HCT116 (cell line): ENCODE measurements at regions not wholly inside any gene's neighbourhood (a gene's known extent, or its start where the extent isn't known, plus 50 kb on each side); places are given as distances from the start of the nearest gene placed in this dataset.

Experiments used
- ATAC-seq: fragments of 200-7000 bp; cut with Tn5 transposase; 2 replicates; pipeline ENCODE4 v1.9.1; 2020; ENCODE audit warnings: mild to moderate bottlenecking, moderate library complexity
- BruUV-seq: library from RNA; stranded (reverse); fragments of 400-500 nt; replicated peaks from 2 replicates; lab custom pipeline; 2021; lab: Mats Ljungman, UMichigan
- CTCF ChIA-PET: fragments of 300-600 bp; sonication (Branson Sonifier 250); formaldehyde crosslinking; loops from one replicate; lab custom pipeline; 2021; ENCODE audit warnings: antibody characterized with exemption; lab: Charles Lee
- POLR2A ChIA-PET: fragments of 300-600, 350-600 bp; sonication (Branson Sonifier 250); formaldehyde crosslinking; loops from one replicate; lab custom pipeline; 2021; ENCODE audit warnings: antibody characterized with exemption; lab: Charles Lee
- RAD21 ChIA-PET, 2 experiments: fragments of 300-600 bp; sonication (Branson Sonifier 250); formaldehyde crosslinking; loops; one replicate each; lab custom pipeline; 2023; ENCODE audit warnings: low total read pairs in 2 of 2; ENCODE audit not compliant: uncharacterized antibody in 2 of 2, unreplicated experiment in 2 of 2, low non-redundant PET in 1 of 2; lab: Charles Lee
- DNase-seq: peaks from one replicate; pipeline ENCODE4 v3.0.0-alpha.2; 2010; ENCODE audit warnings: low read depth, low spot score
- H2AFZ ChIP-seq: fragments of 200-600 bp; shearing (Covaris generic), sonication (generic); 2 replicates; pipeline ENCODE4 v1.6.1; 2017; ENCODE audit warnings: low read depth, mixed run types, mixed read lengths, antibody characterized with exemption, low read length; ENCODE audit not compliant: poor library complexity, severe bottlenecking
- H3K27ac ChIP-seq: 2 replicates; pipeline ENCODE4 v1.5.1; 2012; ENCODE audit warnings: low read depth, low read length
- H3K27me3 ChIP-seq: fragments of 200-600 bp; sonication (generic); 2 replicates; pipeline ENCODE4 v1.6.1; 2016; ENCODE audit warnings: mixed run types, low read length, mixed read lengths; ENCODE audit not compliant: insufficient read depth
- H3K36me3 ChIP-seq, 2 experiments: fragments of 200-500 bp in 1 of 2; fragments of 200-600 bp in 1 of 2; sonication (Bioruptor generic) in 1 of 2; sonication (generic) in 1 of 2; 2 replicates each; pipeline versions ENCODE4 v1.5.1 to v1.6.1; 2014 to 2016; ENCODE audit warnings: low read length in 2 of 2, inconsistent platforms in 1 of 2, mixed read lengths in 1 of 2, mixed run types in 1 of 2; ENCODE audit not compliant: insufficient read depth in 2 of 2, control insufficient read depth in 1 of 2
- H3K4me1 ChIP-seq, 2 experiments: fragments of 200-600 bp in 1 of 2; sonication (generic) in 1 of 2; 2 replicates each; pipeline versions ENCODE4 v1.5.1 to v1.6.1; 2012 to 2017; ENCODE audit warnings: low read length in 2 of 2, inconsistent platforms in 1 of 2, mild to moderate bottlenecking in 1 of 2, mixed read lengths in 1 of 2, mixed run types in 1 of 2, moderate library complexity in 1 of 2; ENCODE audit not compliant: insufficient read depth in 2 of 2, control insufficient read depth in 1 of 2
- H3K4me2 ChIP-seq: fragments of 200-600 bp; sonication (generic); 2 replicates; pipeline ENCODE4 v1.6.1; 2017; ENCODE audit warnings: mixed run types, low read length, mixed read lengths
- H3K4me3 ChIP-seq, 2 experiments: fragments of 200-600 bp in 1 of 2; sonication (generic) in 1 of 2; replicated peaks in 1 of 2; 2 replicates each; pipeline ENCODE4 v1.5.1; 2011 to 2016; ENCODE audit warnings: low read length in 2 of 2, control low read depth in 1 of 2, low read depth in 1 of 2, mild to moderate bottlenecking in 1 of 2, mixed read lengths in 1 of 2, mixed run types in 1 of 2
- H3K79me2 ChIP-seq: fragments of 200-600 bp; sonication (generic); 2 replicates; pipeline ENCODE4 v1.6.1; 2017; ENCODE audit warnings: mild to moderate bottlenecking, mixed run types, low read length, moderate library complexity, mixed read lengths; ENCODE audit not compliant: insufficient read depth
- H3K9ac ChIP-seq: fragments of 200-600 bp; sonication (generic); 2 replicates; pipeline ENCODE4 v1.6.1; 2016; ENCODE audit warnings: low read length, mixed read lengths
- H3K9me2 ChIP-seq: fragments of 200-600 bp; sonication (generic), shearing (Covaris generic); 2 replicates; pipeline ENCODE4 v1.6.1; 2017; ENCODE audit warnings: mixed run types, mild to moderate bottlenecking, moderate library complexity; ENCODE audit not compliant: insufficient read depth
- H3K9me3 ChIP-seq, 2 experiments: fragments of 200-500 bp in 1 of 2; fragments of 200-600 bp in 1 of 2; sonication (Bioruptor generic) in 1 of 2; sonication (generic) in 1 of 2; 2 replicates each; pipeline ENCODE4 v1.6.1; 2014 to 2017; ENCODE audit warnings: low read length in 2 of 2, mixed read lengths in 2 of 2, inconsistent platforms in 1 of 2, low read depth in 1 of 2, mild to moderate bottlenecking in 1 of 2, mixed run types in 1 of 2, moderate library complexity in 1 of 2; ENCODE audit not compliant: control insufficient read depth in 1 of 2, insufficient read depth in 1 of 2
- H4K20me1 ChIP-seq: fragments of 200-600 bp; sonication (generic), shearing (Covaris generic); 2 replicates; pipeline ENCODE4 v1.6.1; 2017; ENCODE audit warnings: mixed run types, mild to moderate bottlenecking, moderate library complexity; ENCODE audit not compliant: insufficient read depth
- CBX3 ChIP-seq: IDR thresholded peaks from 2 replicates; pipeline ENCODE4 v1.6.1; 2012; ENCODE audit warnings: low read depth
- CEBPB ChIP-seq: IDR thresholded peaks from 2 replicates; pipeline ENCODE4 v1.6.1; 2012; ENCODE audit warnings: low read depth
- ELF1 ChIP-seq: IDR thresholded peaks from 2 replicates; pipeline ENCODE4 v1.6.1; 2012; ENCODE audit warnings: low read depth, borderline replicate concordance
- EZH2 ChIP-seq: fragments of 200-600 bp; sonication (generic); IDR thresholded peaks from 2 replicates; pipeline ENCODE4 v1.6.1; 2017; ENCODE audit warnings: antibody characterized with exemption, mixed run types
- EZH2phosphoT487 ChIP-seq: fragments of 200-600 bp; IDR thresholded peaks from 2 replicates; pipeline ENCODE4 v1.6.1; 2018; ENCODE audit warnings: antibody characterized with exemption, borderline replicate concordance
- POLR2A ChIP-seq: IDR thresholded peaks from 2 replicates; pipeline ENCODE4 v1.7.0; 2011; ENCODE audit warnings: borderline replicate concordance; ENCODE audit not compliant: insufficient read depth, insufficient read length; ENCODE audit errors: extremely low read depth
- POLR2AphosphoS5 ChIP-seq: IDR thresholded peaks from 2 replicates; pipeline ENCODE4 v1.6.1; 2011; ENCODE audit warnings: mild to moderate bottlenecking, low read depth, low read length, moderate library complexity
- RAD21 ChIP-seq: IDR thresholded peaks from 2 replicates; pipeline ENCODE4 v1.6.1; 2012; ENCODE audit warnings: low read depth, mild to moderate bottlenecking
- SIN3A ChIP-seq: IDR thresholded peaks from 2 replicates; pipeline ENCODE4 v1.6.1; 2012; ENCODE audit warnings: low read depth
- SP1 ChIP-seq: IDR thresholded peaks from 2 replicates; pipeline ENCODE4 v1.6.1; 2012; ENCODE audit warnings: low read depth
- YY1 ChIP-seq: IDR thresholded peaks from 2 replicates; pipeline ENCODE4 v1.6.1; 2011; ENCODE audit warnings: low read length, low read depth, moderate library complexity, mild to moderate bottlenecking; ENCODE audit not compliant: insufficient replicate concordance; ENCODE audit errors: extremely low read depth
- ZFX ChIP-seq: fragments of 450-650 bp; IDR thresholded peaks from 2 replicates; pipeline ENCODE4 v1.6.1; 2017
- intact Hi-C: fragments of 100-400 bp; cut with micrococcal nuclease; formaldehyde crosslinking; loops from 2 replicates; pipeline ENCODE4 v1.10.0; 2022
- TF ChIP-seq, protein P1 (sequence below): IDR thresholded peaks from 2 replicates; pipeline ENCODE4 v1.6.1; 2012
- TF ChIP-seq, protein P2 (sequence below), 3 experiments: fragments of 200-600 bp in 1 of 3; sonication (generic) in 1 of 3; IDR thresholded peaks in 2 of 3; conservative IDR thresholded peaks in 1 of 3; 2 replicates each; pipeline ENCODE4 v1.5.1; 2012 to 2017; ENCODE audit warnings: low read depth in 2 of 3, low read length in 2 of 3, antibody characterized with exemption in 1 of 3, borderline replicate concordance in 1 of 3, control low read depth in 1 of 3, mild to moderate bottlenecking in 1 of 3, mixed read lengths in 1 of 3, mixed run types in 1 of 3, moderate library complexity in 1 of 3; ENCODE audit not compliant: insufficient read depth in 1 of 3
- TF ChIP-seq, protein P3 (sequence below): IDR thresholded peaks from 2 replicates; pipeline ENCODE4 v1.6.1; 2012; ENCODE audit warnings: low read depth
- TF ChIP-seq, protein P4 (sequence below): IDR thresholded peaks from 2 replicates; pipeline ENCODE4 v1.6.1; 2012

DNA sequence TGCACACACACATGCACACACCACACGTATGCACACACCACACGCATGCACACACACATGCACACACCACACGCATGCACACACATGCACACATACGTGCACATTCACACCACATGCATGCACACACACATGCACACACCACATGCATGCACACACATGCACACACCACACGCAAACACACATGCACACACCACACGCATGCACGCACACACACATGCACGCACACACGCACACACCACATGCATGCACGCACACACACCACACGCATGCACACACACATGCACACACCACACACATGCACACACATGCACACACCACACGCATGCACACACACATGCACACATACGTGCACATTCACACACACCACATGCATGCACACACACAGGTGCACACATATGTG is 169.8 kb upstream of the SALL3 start:
- no peaks in the 10 kb centered on the region for H3K9me2 ChIP-seq
- ATAC-seq: no peak
- H3K4me3 ChIP-seq: no peak overlapping the region
- no peaks in the 10 kb centered on the region for H3K36me3 ChIP-seq
- no peaks in the 10 kb centered on the region for H3K4me1 ChIP-seq
- H3K27me3 ChIP-seq: peaks cover 22% of the 10 kb centered on the region
- no peak overlapping the region for H3K27ac ChIP-seq
- H3K9me3 ChIP-seq: no peaks in the 10 kb centered on the region
- no peak overlapping the region for H3K4me2 ChIP-seq
- no peaks in the 10 kb centered on the region for H3K79me2 ChIP-seq
- DNase-seq: no peak
- ChIA-PET CTCF (no interaction called here), RAD21 (no interaction called here), POLR2A (no interaction called here)
- no peaks in the 10 kb centered on the region for H4K20me1 ChIP-seq
- intact Hi-C loops: no loop called here
- H2AFZ ChIP-seq: no peak overlapping the region
- TF ChIP-seq YY1: no peak
- TF ChIP-seq, protein P1, sequence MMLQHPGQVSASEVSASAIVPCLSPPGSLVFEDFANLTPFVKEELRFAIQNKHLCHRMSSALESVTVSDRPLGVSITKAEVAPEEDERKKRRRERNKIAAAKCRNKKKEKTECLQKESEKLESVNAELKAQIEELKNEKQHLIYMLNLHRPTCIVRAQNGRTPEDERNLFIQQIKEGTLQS: no peak
- no peak for TF ChIP-seq ELF1
- TF ChIP-seq EZH2: no peak
- TF ChIP-seq, protein P2, sequence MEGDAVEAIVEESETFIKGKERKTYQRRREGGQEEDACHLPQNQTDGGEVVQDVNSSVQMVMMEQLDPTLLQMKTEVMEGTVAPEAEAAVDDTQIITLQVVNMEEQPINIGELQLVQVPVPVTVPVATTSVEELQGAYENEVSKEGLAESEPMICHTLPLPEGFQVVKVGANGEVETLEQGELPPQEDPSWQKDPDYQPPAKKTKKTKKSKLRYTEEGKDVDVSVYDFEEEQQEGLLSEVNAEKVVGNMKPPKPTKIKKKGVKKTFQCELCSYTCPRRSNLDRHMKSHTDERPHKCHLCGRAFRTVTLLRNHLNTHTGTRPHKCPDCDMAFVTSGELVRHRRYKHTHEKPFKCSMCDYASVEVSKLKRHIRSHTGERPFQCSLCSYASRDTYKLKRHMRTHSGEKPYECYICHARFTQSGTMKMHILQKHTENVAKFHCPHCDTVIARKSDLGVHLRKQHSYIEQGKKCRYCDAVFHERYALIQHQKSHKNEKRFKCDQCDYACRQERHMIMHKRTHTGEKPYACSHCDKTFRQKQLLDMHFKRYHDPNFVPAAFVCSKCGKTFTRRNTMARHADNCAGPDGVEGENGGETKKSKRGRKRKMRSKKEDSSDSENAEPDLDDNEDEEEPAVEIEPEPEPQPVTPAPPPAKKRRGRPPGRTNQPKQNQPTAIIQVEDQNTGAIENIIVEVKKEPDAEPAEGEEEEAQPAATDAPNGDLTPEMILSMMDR (IDR thresholded peaks at IDR 0.05 in 2 of 3, conservative IDR thresholded peaks at IDR 0.05 in 1 of 3; ENCODE audit: borderline replicate concordance in 1 of 3, insufficient read depth in 1 of 3, low read depth in 2 of 3, low read length in 2 of 3): no peak
- no peak for TF ChIP-seq ZFX
- TF ChIP-seq SP1: no peak
- no peak for TF ChIP-seq SIN3A
- no peak for TF ChIP-seq RAD21
- no peak for TF ChIP-seq EZH2phosphoT487
- no peak for TF ChIP-seq CEBPB
- TF ChIP-seq, protein P3, sequence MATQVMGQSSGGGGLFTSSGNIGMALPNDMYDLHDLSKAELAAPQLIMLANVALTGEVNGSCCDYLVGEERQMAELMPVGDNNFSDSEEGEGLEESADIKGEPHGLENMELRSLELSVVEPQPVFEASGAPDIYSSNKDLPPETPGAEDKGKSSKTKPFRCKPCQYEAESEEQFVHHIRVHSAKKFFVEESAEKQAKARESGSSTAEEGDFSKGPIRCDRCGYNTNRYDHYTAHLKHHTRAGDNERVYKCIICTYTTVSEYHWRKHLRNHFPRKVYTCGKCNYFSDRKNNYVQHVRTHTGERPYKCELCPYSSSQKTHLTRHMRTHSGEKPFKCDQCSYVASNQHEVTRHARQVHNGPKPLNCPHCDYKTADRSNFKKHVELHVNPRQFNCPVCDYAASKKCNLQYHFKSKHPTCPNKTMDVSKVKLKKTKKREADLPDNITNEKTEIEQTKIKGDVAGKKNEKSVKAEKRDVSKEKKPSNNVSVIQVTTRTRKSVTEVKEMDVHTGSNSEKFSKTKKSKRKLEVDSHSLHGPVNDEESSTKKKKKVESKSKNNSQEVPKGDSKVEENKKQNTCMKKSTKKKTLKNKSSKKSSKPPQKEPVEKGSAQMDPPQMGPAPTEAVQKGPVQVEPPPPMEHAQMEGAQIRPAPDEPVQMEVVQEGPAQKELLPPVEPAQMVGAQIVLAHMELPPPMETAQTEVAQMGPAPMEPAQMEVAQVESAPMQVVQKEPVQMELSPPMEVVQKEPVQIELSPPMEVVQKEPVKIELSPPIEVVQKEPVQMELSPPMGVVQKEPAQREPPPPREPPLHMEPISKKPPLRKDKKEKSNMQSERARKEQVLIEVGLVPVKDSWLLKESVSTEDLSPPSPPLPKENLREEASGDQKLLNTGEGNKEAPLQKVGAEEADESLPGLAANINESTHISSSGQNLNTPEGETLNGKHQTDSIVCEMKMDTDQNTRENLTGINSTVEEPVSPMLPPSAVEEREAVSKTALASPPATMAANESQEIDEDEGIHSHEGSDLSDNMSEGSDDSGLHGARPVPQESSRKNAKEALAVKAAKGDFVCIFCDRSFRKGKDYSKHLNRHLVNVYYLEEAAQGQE: no peak
- TF ChIP-seq, protein P4, sequence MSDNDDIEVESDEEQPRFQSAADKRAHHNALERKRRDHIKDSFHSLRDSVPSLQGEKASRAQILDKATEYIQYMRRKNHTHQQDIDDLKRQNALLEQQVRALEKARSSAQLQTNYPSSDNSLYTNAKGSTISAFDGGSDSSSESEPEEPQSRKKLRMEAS: no peak
- no peak for TF ChIP-seq POLR2A
- no peak for TF ChIP-seq POLR2AphosphoS5
- TF ChIP-seq CBX3: no peak
- TF ChIP-seq, all 23 proteins: peak for 0
- no peak overlapping the region for H3K9ac ChIP-seq
- BruUV-seq: no TSS peak
